H1 (cell line): ENCODE measurements at regions not wholly inside any gene's neighbourhood (a gene's known extent, or its start where the extent isn't known, plus 50 kb on each side); places are given as distances from the start of the nearest gene placed in this dataset.

Experiments
- CHD7 ChIP-seq: fragments of 300-600 bp; sonication (generic); IDR thresholded peaks from 2 replicates; pipeline ENCODE4 v1.7.1; 2012; ENCODE audit warnings: low read length, moderate library complexity, mild to moderate bottlenecking, inconsistent platforms; ENCODE audit not compliant: insufficient replicate concordance
- CREB1 ChIP-seq: IDR thresholded peaks from 2 replicates; pipeline ENCODE4 v1.6.1; 2012; ENCODE audit warnings: inconsistent platforms
- EP300 ChIP-seq, 2 experiments: IDR thresholded peaks; 1 replicate in 1 of 2; 2 replicates in 1 of 2; pipeline ENCODE4 v1.6.1; 2011 to 2012; ENCODE audit warnings: low read depth in 2 of 2, low read length in 2 of 2, mild to moderate bottlenecking in 2 of 2, borderline replicate concordance in 1 of 2, inconsistent platforms in 1 of 2, moderate library complexity in 1 of 2
- JUN ChIP-seq: IDR thresholded peaks from 2 replicates; pipeline ENCODE4 v1.6.1; 2011; ENCODE audit warnings: low read depth, mild to moderate bottlenecking, improper control_type of control experiment, low read length
- PHF8 ChIP-seq: fragments of 200-600 bp; sonication (generic); conservative IDR thresholded peaks from 2 replicates; pipeline ENCODE4 v1.7.1; 2012; ENCODE audit warnings: low read depth, mild to moderate bottlenecking, inconsistent platforms, low read length, moderate library complexity
- SIN3A ChIP-seq, 2 experiments: IDR thresholded peaks in 1 of 2; conservative IDR thresholded peaks in 1 of 2; 2 replicates each; pipeline ENCODE4 v1.6.1; 2011 to 2012; ENCODE audit warnings: low read length in 2 of 2, improper control_type of control experiment in 1 of 2, low read depth in 1 of 2, mild to moderate bottlenecking in 1 of 2
- TBP ChIP-seq: IDR thresholded peaks from 2 replicates; pipeline ENCODE4 v1.6.1; 2011; ENCODE audit warnings: low read depth, low read length, improper control_type of control experiment
- TCF12 ChIP-seq: IDR thresholded peaks from 2 replicates; pipeline ENCODE4 v1.6.1; 2011; ENCODE audit warnings: low read depth, mild to moderate bottlenecking, low read length

GRCh38 chr12:132398386-132398991 is 69.1 kb upstream of the GALNT9 start (continued):
- TF ChIP-seq CHD7, result no peak
- no peak for TF ChIP-seq TCF12
- no peak for TF ChIP-seq PHF8
- TF ChIP-seq TBP, result no peak
- TF ChIP-seq JUN, result no peak
- TF ChIP-seq CREB1, result no peak
- TF ChIP-seq SIN3A (conservative IDR thresholded peaks at IDR 0.05 in 1 of 2, IDR thresholded peaks at IDR 0.05 in 1 of 2; ENCODE audit: low read depth in 1 of 2, low read length in 2 of 2), result no peak
- TF ChIP-seq EP300 (IDR thresholded peaks at IDR 0.05; ENCODE audit: borderline replicate concordance in 1 of 2, low read depth in 2 of 2, low read length in 2 of 2), result no peak
